ENCODE measurements at regions not wholly inside any gene's neighbourhood (a gene's known extent, or its start where the extent isn't known, plus 50 kb on each side); places are given as distances from the start of the nearest gene placed in this dataset.

DNA sequence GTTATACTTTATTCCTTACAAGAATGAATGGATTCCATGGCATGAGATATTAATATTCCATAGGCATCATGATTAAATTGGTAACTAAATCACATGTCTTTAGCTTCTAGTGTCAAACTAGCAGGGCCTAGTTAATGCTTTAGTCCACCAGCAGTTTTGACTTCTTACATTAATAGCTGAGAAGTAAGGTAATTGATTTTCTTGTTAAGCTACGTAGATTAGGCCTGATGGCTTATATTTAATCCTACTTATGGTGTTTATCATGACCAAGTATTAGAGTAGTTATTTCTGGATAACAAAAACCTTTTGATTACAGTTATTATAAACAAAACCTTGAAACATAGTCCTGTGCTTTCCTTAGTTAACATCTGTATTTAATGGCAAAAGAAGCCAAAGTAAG is 184.5 kb downstream of the TANC2 start:
- TF ChIP-seq POLR2A (IDR thresholded peaks at IDR 0.05), result no peak
- TF ChIP-seq, protein P1, sequence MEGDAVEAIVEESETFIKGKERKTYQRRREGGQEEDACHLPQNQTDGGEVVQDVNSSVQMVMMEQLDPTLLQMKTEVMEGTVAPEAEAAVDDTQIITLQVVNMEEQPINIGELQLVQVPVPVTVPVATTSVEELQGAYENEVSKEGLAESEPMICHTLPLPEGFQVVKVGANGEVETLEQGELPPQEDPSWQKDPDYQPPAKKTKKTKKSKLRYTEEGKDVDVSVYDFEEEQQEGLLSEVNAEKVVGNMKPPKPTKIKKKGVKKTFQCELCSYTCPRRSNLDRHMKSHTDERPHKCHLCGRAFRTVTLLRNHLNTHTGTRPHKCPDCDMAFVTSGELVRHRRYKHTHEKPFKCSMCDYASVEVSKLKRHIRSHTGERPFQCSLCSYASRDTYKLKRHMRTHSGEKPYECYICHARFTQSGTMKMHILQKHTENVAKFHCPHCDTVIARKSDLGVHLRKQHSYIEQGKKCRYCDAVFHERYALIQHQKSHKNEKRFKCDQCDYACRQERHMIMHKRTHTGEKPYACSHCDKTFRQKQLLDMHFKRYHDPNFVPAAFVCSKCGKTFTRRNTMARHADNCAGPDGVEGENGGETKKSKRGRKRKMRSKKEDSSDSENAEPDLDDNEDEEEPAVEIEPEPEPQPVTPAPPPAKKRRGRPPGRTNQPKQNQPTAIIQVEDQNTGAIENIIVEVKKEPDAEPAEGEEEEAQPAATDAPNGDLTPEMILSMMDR (IDR thresholded peaks at IDR 0.05), result no peak
